ENCODE measurements at regions not wholly inside any gene's neighbourhood (a gene's known extent, or its start where the extent isn't known, plus 50 kb on each side); places are given as distances from the start of the nearest gene placed in this dataset.

DNA sequence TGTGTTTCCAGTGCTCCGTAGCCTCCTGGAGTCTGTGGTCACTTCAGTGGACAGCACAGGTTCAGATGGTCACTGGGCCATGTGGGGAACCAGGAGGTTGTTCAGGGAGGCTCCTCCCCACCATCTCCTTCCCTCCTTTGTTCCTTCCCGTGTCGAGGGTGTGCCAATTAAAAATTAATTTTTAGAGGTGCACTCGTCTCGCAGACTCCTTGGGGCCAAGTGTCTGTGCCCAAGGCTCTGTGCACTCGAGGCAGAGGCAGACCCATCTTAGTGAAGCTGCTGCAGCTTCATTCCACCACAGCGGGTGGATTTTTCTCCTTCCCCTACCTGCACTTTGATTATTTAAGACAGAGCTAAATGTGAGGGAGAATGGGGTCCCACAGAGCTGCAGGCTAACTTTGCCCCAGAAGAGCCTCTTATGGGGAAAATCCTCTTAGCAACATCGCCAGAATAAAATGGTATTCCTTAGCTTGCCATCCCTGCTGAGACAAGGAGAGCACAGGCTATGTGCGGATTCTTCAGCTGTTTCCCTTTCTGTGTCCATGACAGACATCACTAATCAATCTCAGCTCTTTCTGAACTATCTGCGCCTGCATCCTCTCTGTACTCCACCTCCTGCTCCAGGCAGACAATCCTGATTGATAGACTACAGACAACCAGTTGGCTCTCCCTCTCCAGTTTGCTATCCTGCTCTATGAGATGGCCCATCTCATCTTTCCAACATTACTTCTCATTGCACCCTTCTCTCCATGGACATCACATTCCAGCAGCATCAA is 159.5 kb downstream of the VRK1 start:
- H3K9ac ChIP-seq (ENCODE audit: low read length in 5 of 5), result no peak overlapping the region
- peaks cover 0 to 5% (median 0%) of the 10 kb centered on the region in 5 donors for H3K27me3 ChIP-seq (ENCODE audit: control insufficient read depth in 5 of 5, insufficient read depth in 4 of 5, low read length in 5 of 5)
- H3K4me1 ChIP-seq (ENCODE audit: control insufficient read depth in 5 of 5, insufficient read depth in 5 of 5, low read length in 5 of 5), result no peaks in the 10 kb centered on the region
- no peaks in the 10 kb centered on the region for H3K36me3 ChIP-seq (ENCODE audit: control insufficient read depth in 5 of 5, insufficient read depth in 5 of 5, low read length in 5 of 5)
- H3K27ac ChIP-seq (ENCODE audit: low read depth, low read length), result no peak overlapping the region
- no peak overlapping the region for H3K4me3 ChIP-seq (ENCODE audit: low read depth in 1 of 5, low read length in 5 of 5)
- H3K9me3 ChIP-seq (ENCODE audit: control insufficient read depth in 5 of 5, low read length in 5 of 5), result peaks cover 0 to 9% (median under 1%) of the 10 kb centered on the region in 5 donors

DNA sequence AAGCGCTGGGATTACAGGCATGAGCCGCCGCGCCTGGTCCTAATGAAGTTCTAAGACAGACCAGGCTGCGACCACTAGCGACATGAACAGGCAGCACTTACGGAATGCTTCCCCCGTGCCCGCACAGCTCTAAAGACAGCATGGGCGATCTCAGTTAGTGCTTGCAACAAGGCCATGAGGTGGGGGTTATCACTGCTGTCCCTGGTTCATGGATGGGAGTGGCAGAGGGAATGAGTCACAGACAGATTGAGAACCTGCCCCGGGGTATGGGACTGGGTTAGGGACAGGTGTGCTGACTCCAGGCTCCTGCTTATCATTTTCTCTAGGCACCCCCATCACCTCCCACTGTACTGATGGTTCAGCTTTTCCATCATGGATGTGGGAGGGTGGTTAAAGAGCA is 160.9 kb downstream of the VRK1 start:
- H3K36me3 ChIP-seq (ENCODE audit: control insufficient read depth in 5 of 5, insufficient read depth in 5 of 5, low read length in 5 of 5), result no peaks in the 10 kb centered on the region
- H3K27me3 ChIP-seq (ENCODE audit: control insufficient read depth in 5 of 5, insufficient read depth in 4 of 5, low read length in 5 of 5), result peaks cover 0 to 5% (median 0%) of the 10 kb centered on the region in 5 donors
- no peak overlapping the region for H3K9ac ChIP-seq (ENCODE audit: low read length in 5 of 5)
- peaks cover 0 to 2% (median 0%) of the 10 kb centered on the region in 5 donors for H3K4me1 ChIP-seq (ENCODE audit: control insufficient read depth in 5 of 5, insufficient read depth in 5 of 5, low read length in 5 of 5)
- H3K4me3 ChIP-seq (ENCODE audit: low read depth in 1 of 5, low read length in 5 of 5), result no peak overlapping the region
- peaks cover 0 to 16% (median 13%) of the 10 kb centered on the region in 5 donors for H3K9me3 ChIP-seq (ENCODE audit: control insufficient read depth in 5 of 5, low read length in 5 of 5)
- no peak overlapping the region for H3K27ac ChIP-seq (ENCODE audit: low read depth, low read length)

DNA sequence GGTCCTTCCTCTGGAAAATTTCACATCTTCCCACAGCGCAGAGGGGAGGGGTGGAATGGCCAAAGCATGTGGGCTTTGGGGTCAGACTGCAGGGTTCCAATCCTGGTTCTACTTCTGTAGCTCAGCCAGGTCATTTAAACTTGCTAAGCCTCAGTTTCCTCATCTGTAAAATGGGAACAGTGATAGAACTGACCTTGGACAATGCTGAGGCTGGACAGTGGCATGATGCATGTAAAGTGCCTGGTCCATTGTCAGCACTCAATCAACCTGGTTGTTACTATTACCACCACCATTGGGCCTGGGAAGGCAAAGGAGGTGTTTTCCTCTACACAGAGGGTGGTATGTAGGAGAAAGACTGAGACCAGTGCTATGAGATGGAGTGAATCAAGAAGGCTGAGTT is 162.8 kb downstream of the VRK1 start:
- Histone ChIP-seq H3K27me3 (ENCODE audit: control insufficient read depth in 5 of 5, insufficient read depth in 4 of 5, low read length in 5 of 5) (peaks cover 0 to 5% (median 0%) of the 10 kb centered on the region in 5 donors), H3K36me3 (ENCODE audit: control insufficient read depth in 5 of 5, insufficient read depth in 5 of 5, low read length in 5 of 5) (no peaks in the 10 kb centered on the region), H3K4me3 (ENCODE audit: low read depth in 1 of 5, low read length in 5 of 5) (no peak overlapping the region), H3K9ac (ENCODE audit: low read length in 5 of 5) (no peak overlapping the region), H3K27ac (ENCODE audit: low read depth, low read length) (no peak overlapping the region), H3K9me3 (ENCODE audit: control insufficient read depth in 5 of 5, low read length in 5 of 5) (peaks cover 0 to 23% (median 13%) of the 10 kb centered on the region in 5 donors), H3K4me1 (ENCODE audit: control insufficient read depth in 5 of 5, insufficient read depth in 5 of 5, low read length in 5 of 5) (peaks cover 0 to 2% (median 0%) of the 10 kb centered on the region in 5 donors)

DNA sequence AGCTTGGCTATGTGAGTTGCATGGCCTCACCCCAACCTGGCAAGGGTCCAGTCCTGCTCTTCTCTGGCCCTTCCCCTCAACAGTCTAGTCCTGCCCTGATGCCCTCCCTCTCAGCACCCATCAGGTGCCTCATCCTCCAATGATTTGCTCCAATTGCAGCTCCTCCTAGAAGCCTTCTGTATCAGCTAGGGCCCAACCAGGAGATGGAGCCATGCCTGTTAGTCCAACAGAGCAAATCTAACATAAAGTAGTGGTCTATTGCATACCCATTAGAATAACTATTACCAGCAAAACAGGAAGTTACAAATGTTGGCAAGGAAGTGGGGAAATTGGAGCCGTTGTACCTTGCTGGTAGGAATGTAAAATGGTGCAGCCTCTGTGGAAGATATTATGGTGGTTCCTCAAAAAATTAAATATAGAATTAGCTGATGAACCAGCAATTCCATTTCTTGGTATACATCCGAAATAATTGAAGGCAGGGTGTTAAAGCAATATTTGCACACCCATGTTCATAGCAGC is 163.5 kb downstream of the VRK1 start:
- Histone ChIP-seq H3K36me3 (ENCODE audit: control insufficient read depth in 5 of 5, insufficient read depth in 5 of 5, low read length in 5 of 5) (no peaks in the 10 kb centered on the region), H3K9me3 (ENCODE audit: control insufficient read depth in 5 of 5, low read length in 5 of 5) (peaks cover 0 to 24% (median 13%) of the 10 kb centered on the region in 5 donors), H3K9ac (ENCODE audit: low read length in 5 of 5) (no peak overlapping the region), H3K4me1 (ENCODE audit: control insufficient read depth in 5 of 5, insufficient read depth in 5 of 5, low read length in 5 of 5) (peaks cover 0 to 2% (median 0%) of the 10 kb centered on the region in 5 donors), H3K4me3 (ENCODE audit: low read depth in 1 of 5, low read length in 5 of 5) (no peak overlapping the region), H3K27ac (ENCODE audit: low read depth, low read length) (no peak overlapping the region), H3K27me3 (ENCODE audit: control insufficient read depth in 5 of 5, insufficient read depth in 4 of 5, low read length in 5 of 5) (peaks cover 0 to 5% (median 0%) of the 10 kb centered on the region in 5 donors)

DNA sequence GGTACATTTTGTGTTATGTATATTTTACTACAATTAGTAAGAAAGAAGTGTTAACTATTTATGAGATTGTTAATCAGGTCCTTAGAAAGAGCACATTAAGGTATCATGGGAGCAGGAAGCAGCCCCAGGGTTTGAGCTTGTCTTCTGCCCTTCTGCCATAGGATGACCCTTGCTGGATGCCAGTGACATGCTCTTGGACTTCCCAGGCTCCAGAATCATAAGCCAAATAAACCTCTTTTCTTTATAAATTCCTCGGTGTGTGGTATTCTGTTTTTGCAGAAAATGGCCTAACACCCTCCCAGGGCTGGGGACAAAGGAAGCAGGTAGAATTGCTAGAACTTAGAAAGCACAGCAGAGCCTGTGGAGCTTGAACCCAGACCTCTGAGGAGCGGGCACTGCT is 164.7 kb downstream of the VRK1 start:
- H3K9ac ChIP-seq (ENCODE audit: low read length in 5 of 5), result no peak overlapping the region
- no peak overlapping the region for H3K4me3 ChIP-seq (ENCODE audit: low read depth in 1 of 5, low read length in 5 of 5)
- H3K4me1 ChIP-seq (ENCODE audit: control insufficient read depth in 5 of 5, insufficient read depth in 5 of 5, low read length in 5 of 5), result peaks cover 0 to 2% (median 0%) of the 10 kb centered on the region in 5 donors
- H3K9me3 ChIP-seq (ENCODE audit: control insufficient read depth in 5 of 5, low read length in 5 of 5), result peaks cover 0 to 25% (median 13%) of the 10 kb centered on the region in 5 donors
- no peaks in the 10 kb centered on the region for H3K36me3 ChIP-seq (ENCODE audit: control insufficient read depth in 5 of 5, insufficient read depth in 5 of 5, low read length in 5 of 5)
- peaks cover 0 to 5% (median 0%) of the 10 kb centered on the region in 5 donors for H3K27me3 ChIP-seq (ENCODE audit: control insufficient read depth in 5 of 5, insufficient read depth in 4 of 5, low read length in 5 of 5)
- H3K27ac ChIP-seq (ENCODE audit: low read depth, low read length), result no peak overlapping the region

DNA sequence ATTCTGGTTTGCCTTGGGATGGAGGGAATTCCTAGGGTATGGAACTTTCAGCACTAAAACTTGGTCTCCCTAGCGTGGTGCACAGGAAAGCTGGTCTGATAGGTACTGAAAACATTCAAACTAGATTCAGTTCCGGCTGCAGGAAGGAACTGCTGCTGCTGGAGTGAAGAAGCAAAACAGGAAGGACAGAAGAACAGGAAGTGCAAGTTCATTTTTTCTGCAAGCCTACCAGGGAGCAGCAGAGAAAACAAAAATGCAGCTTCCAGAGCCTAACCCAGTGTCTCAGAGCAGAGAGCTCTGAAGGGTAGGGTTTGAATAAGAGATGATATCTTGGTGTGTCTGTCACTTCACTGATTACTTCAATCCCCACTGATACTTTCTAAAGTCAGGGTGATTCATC is 165.2 kb downstream of the VRK1 start:
- no peak overlapping the region for H3K4me3 ChIP-seq (ENCODE audit: low read depth in 1 of 5, low read length in 5 of 5)
- H3K9me3 ChIP-seq (ENCODE audit: control insufficient read depth in 5 of 5, low read length in 5 of 5), result peaks cover 0 to 30% (median 13%) of the 10 kb centered on the region in 5 donors
- peaks cover 0 to 2% (median 0%) of the 10 kb centered on the region in 5 donors for H3K4me1 ChIP-seq (ENCODE audit: control insufficient read depth in 5 of 5, insufficient read depth in 5 of 5, low read length in 5 of 5)
- no peaks in the 10 kb centered on the region for H3K36me3 ChIP-seq (ENCODE audit: control insufficient read depth in 5 of 5, insufficient read depth in 5 of 5, low read length in 5 of 5)
- peaks cover 0 to 5% (median 0%) of the 10 kb centered on the region in 5 donors for H3K27me3 ChIP-seq (ENCODE audit: control insufficient read depth in 5 of 5, insufficient read depth in 4 of 5, low read length in 5 of 5)
- H3K27ac ChIP-seq (ENCODE audit: low read depth, low read length), result no peak overlapping the region
- H3K9ac ChIP-seq (ENCODE audit: low read length in 5 of 5), result no peak overlapping the region

DNA sequence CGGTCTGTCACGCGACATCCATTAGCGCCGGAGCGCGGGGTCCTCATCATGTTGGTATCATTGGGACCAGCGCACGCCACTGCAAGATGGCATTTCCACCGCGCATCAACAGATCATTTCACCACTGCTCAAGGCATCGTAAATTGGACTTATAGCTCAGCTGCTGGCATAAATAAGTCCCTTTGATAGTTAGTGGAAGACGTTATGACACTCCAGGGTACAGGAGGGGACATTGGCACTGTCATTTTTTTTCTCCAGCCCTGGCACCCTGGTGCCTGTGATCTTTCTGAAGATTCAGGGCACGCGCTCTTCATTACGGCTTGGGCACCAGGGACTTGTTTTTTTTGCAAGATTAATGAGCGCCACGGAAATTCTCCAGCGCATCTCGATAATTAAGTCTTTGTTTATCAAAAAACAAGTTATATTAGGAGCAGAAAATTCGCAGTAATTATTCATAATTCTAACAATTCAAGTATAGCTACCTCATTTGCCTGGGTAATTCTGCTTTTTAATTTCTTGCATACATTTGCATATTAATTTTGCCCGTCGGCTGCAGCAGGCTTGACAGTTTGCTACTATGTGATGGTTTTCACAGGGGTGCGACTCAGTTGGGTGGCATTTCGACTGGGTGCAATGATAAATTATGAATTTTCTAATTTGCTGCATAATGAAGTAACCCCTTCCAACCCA is 167.7 kb downstream of the VRK1 start:
- Histone ChIP-seq H3K36me3 (ENCODE audit: control insufficient read depth in 5 of 5, insufficient read depth in 5 of 5, low read length in 5 of 5) (no peaks in the 10 kb centered on the region), H3K9ac (ENCODE audit: low read length in 5 of 5) (no peak overlapping the region), H3K4me1 (ENCODE audit: control insufficient read depth in 5 of 5, insufficient read depth in 5 of 5, low read length in 5 of 5) (peaks cover 0 to 2% (median 0%) of the 10 kb centered on the region in 5 donors), H3K27ac (ENCODE audit: low read depth, low read length) (no peak overlapping the region), H3K9me3 (ENCODE audit: control insufficient read depth in 5 of 5, low read length in 5 of 5) (peaks cover 0 to 34% (median 13%) of the 10 kb centered on the region in 5 donors), H3K27me3 (ENCODE audit: control insufficient read depth in 5 of 5, insufficient read depth in 4 of 5, low read length in 5 of 5) (no peaks in the 10 kb centered on the region), H3K4me3 (ENCODE audit: low read depth in 1 of 5, low read length in 5 of 5) (no peak overlapping the region)

DNA sequence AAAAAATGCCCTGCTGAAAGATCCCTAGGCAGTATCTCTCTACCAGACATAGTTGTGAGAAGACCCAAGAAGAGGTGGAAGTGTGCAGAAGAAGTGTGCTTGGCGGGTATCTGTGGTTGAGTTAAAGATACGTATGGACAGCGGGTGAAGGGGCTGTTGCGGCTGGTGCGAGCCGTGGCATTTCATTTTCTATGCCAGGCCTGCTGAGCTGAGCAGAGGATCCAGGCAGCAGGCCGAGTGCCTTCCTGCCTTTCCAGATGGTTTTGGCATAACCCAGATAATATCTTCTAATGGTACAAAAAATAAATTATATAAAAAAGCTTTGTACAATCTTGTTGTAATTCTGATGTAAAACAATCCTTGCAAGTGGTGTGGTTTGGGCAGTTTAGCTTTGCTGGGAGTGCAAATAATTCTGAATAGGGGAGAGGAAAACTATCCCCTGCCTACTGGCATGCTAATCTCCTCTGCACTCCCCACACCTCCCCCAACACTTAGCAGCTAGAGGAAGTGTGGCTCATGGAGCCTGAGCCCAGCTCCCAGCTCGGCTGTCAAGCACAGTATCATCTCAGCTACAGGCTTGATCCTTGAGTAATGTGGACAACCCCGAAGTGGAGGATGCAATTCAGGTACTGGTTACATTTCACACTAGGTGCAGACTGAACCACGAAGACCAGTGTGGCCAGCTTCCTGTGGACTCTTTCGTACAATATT is 168.9 kb downstream of the VRK1 start:
- H3K9me3 ChIP-seq (ENCODE audit: control insufficient read depth in 5 of 5, low read length in 5 of 5), result peaks cover 0 to 37% (median 12%) of the 10 kb centered on the region in 5 donors
- peaks cover 0 to 2% (median 0%) of the 10 kb centered on the region in 5 donors for H3K4me1 ChIP-seq (ENCODE audit: control insufficient read depth in 5 of 5, insufficient read depth in 5 of 5, low read length in 5 of 5)
- H3K36me3 ChIP-seq (ENCODE audit: control insufficient read depth in 5 of 5, insufficient read depth in 5 of 5, low read length in 5 of 5), result no peaks in the 10 kb centered on the region
- no peak overlapping the region for H3K4me3 ChIP-seq (ENCODE audit: low read depth in 1 of 5, low read length in 5 of 5)
- H3K27me3 ChIP-seq (ENCODE audit: control insufficient read depth in 5 of 5, insufficient read depth in 4 of 5, low read length in 5 of 5), result no peaks in the 10 kb centered on the region
- H3K9ac ChIP-seq (ENCODE audit: low read length in 5 of 5), result no peak overlapping the region
- H3K27ac ChIP-seq (ENCODE audit: low read depth, low read length), result no peak overlapping the region

DNA sequence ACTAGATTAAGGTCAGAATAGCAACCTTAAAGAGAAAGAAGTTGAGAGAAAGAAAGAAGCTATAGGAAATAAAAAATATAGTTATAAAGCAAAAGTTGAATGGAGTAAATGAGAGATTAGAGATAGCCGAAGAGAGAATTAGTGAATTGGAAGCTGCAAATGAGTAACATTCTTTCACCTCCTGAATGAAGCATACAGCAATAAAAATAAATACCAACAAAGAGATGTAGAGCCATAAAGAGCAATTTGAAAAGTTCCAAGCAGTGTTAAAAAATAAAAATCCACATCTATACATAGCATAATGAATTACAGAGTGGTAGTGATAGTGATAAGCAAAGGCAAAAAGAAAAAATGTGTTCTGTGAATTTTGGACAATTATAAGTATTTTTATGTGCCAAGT is 177.9 kb downstream of the VRK1 start:
- Histone ChIP-seq H3K9me3 (ENCODE audit: control insufficient read depth in 5 of 5, low read length in 5 of 5) (peaks cover 4 to 32% (median 18%) of the 10 kb centered on the region in 5 donors), H3K9ac (ENCODE audit: low read length in 5 of 5) (no peak overlapping the region), H3K4me1 (ENCODE audit: control insufficient read depth in 5 of 5, insufficient read depth in 5 of 5, low read length in 5 of 5) (no peaks in the 10 kb centered on the region), H3K27ac (ENCODE audit: low read depth, low read length) (no peak overlapping the region), H3K36me3 (ENCODE audit: control insufficient read depth in 5 of 5, insufficient read depth in 5 of 5, low read length in 5 of 5) (no peaks in the 10 kb centered on the region), H3K4me3 (ENCODE audit: low read depth in 1 of 5, low read length in 5 of 5) (no peak overlapping the region), H3K27me3 (ENCODE audit: control insufficient read depth in 5 of 5, insufficient read depth in 4 of 5, low read length in 5 of 5) (no peaks in the 10 kb centered on the region)

Measured in subcutaneous abdominal adipose tissue (tissue), 5 donors.